ENCODE measurements at regions not wholly inside any gene's neighbourhood (a gene's known extent, or its start where the extent isn't known, plus 50 kb on each side); places are given as distances from the start of the nearest gene placed in this dataset.
A peak's percentile ranks its signal among the peaks of the same experiment; 100 is the strongest.

GRCh38 chr12:94879542-94879941 lies 124.0 kb downstream of the NDUFA12 start:
- Histone ChIP-seq H3K9me3 (ENCODE audit: control insufficient read depth in 1 of 2, low read length in 2 of 2) (no peaks in the 10 kb centered on the region), H3K27me3 (ENCODE audit: insufficient read depth, low read length) (peaks cover 16% of the 10 kb centered on the region), H3K27ac (ENCODE audit: low read depth, low read length) (no peak overlapping the region), H3K36me3 (ENCODE audit: insufficient read depth, low read length) (no peaks in the 10 kb centered on the region), H3K4me1 (ENCODE audit: insufficient read depth, low read length) (peaks cover 5% of the 10 kb centered on the region), H3K4me3 (ENCODE audit: low read length in 2 of 2) (no peak overlapping the region)
- Mint-ChIP-seq H3K9me3 (peaks cover 0 to 5% (median 0%) of the 10 kb centered on the region in 8 donors), H3K27ac (no peak overlapping the region), H3K27me3 (peaks cover 26 to 35% of the 10 kb centered on the region in 2 donors), H3K36me3 (no peaks in the 10 kb centered on the region), H3K4me1 (peaks cover 3 to 12% (median 9%) of the 10 kb centered on the region in 4 donors), H3K4me3 (no peak overlapping the region)
- POLR2A ChIA-PET (ENCODE audit: partially characterized antibody), result no interaction called here
- CTCF ChIA-PET (ENCODE audit: partially characterized antibody), result no interaction called here
- intact Hi-C loops (cut with micrococcal nuclease), result no loop called here
- DNase-seq, result no peak

- H3K9me3 ChIP-seq (ENCODE audit: control insufficient read depth in 1 of 2, low read length in 2 of 2), result no peaks in the 10 kb centered on the region
- Mint-ChIP-seq H3K27me3 (peaks cover 48 to 59% of the 10 kb centered on the region in 2 donors), H3K4me1 (peaks cover 9 to 30% (median 20%) of the 10 kb centered on the region in 4 donors), H3K4me3 (peak overlapping the region in 2 of 8 donors; percentile 2 to 74), H3K9me3 (peaks cover 0 to 5% (median 0%) of the 10 kb centered on the region in 8 donors), H3K27ac (no peak overlapping the region), H3K36me3 (no peaks in the 10 kb centered on the region)
- no peak overlapping the region for H3K4me3 ChIP-seq (ENCODE audit: low read length in 2 of 2)
- no peak for DNase-seq
- intact Hi-C loops (cut with micrococcal nuclease), result no loop called here
- no peak overlapping the region for H3K27ac ChIP-seq (ENCODE audit: low read depth, low read length)
- H3K27me3 ChIP-seq (ENCODE audit: insufficient read depth, low read length), result peaks cover 24% of the 10 kb centered on the region
- POLR2A ChIA-PET (ENCODE audit: partially characterized antibody), result no interaction called here
- no peaks in the 10 kb centered on the region for H3K36me3 ChIP-seq (ENCODE audit: insufficient read depth, low read length)
- CTCF ChIA-PET (ENCODE audit: partially characterized antibody), result interaction anchor here (1.1 kb wide), 1 partner anchor 199 kb away, joined by 3 read pairs; no protein-coding TSS in a partner anchor
- peaks cover 11% of the 10 kb centered on the region for H3K4me1 ChIP-seq (ENCODE audit: insufficient read depth, low read length)
Observed at GRCh38 chr12:94875525-94875924, 128.0 kb downstream of the NDUFA12 start.

DNA sequence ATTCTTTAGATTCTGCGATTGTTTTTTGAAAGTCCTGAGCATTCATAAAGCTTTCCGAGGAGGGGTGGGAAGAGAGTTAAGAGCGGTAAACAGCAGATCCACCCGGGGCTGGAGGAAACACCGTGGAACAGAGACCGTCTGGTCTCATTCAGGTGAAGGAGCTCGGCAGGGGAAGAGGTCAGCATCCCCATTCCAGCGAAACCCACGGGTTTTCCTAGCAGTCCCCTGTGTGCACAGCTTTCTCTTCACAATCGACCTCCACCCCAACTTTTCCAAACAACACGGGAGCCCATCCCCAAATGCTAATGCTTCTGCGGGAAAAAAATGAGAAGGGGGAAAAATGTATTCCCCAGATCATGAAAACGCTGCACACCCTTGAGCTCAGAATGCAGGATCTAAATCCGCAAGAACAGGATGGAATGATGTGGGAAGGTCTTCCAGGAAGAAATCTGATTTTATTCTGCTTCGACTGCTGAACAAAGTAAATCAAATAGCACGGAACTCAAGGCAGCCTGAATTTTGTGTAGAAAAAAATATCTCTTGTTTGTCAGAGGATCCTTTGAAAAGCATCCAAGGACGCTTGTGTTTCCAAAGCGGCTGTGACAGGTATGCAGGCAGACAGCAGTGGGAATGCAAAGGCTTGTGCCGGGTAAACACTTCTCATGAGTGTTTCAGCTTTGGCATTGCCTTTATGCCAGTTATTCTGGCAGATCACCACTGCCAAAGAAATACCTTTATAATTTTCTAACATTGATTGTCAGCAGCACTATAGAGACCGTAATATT lies 128.8 kb downstream of the NDUFA12 start:
- ChIA-PET POLR2A (ENCODE audit: partially characterized antibody) (no interaction called here), CTCF (ENCODE audit: partially characterized antibody) (interaction anchor here (1.1 kb wide), 1 partner anchor 200 kb away, joined by 3 read pairs; no protein-coding TSS in a partner anchor)
- intact Hi-C loops (cut with micrococcal nuclease), result no loop called here

DNA sequence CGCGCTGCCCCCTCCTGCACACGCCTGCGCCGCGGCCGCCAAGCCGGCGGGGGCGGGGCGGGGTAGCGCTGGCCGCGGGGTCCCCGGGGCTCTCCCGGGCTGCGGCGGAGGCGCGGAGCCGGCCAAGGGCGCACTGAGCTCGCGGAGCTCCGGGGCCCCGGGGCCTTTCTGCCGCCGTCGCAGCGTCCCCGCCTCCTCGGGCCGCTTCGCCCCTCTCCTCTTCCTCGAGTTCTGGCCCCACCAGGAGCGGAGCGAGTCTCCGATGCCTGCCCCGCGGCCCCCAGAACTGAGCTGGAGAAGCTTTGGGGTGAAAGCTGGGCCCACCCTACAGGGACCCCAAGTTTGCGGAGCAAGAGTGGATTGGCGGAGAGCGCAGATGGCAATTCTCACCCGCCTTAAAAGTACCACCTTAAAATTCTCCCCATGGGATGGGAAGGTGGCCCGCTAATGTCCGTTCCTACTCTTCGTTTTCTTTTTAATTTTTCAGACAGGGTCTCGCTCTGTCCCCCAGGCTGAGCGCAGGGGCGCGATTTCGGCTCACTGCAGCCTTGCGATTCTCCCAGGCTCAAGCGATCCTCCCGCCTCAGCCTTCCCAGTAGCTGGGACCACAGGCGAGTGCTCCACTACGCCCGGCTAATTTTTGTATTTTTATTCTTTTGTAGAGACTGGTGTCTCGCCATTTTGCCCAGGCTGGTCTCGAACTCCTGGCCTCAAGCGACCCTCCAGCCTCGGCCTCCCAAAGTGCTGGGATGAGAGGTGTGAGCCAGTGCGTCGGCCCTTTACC lies 129.6 kb downstream of the NDUFA12 start:
- peaks cover 17% of the 10 kb centered on the region for H3K27me3 ChIP-seq (ENCODE audit: insufficient read depth, low read length)
- Mint-ChIP-seq H3K27ac (no peak overlapping the region), H3K9me3 (peaks cover 0 to 5% (median 0%) of the 10 kb centered on the region in 8 donors), H3K4me1 (peaks cover 9 to 30% (median 20%) of the 10 kb centered on the region in 4 donors), H3K36me3 (no peaks in the 10 kb centered on the region), H3K4me3 (peak overlapping the region; percentile 74 to 87 (median 82)), H3K27me3 (peaks cover 49 to 56% of the 10 kb centered on the region in 2 donors)
- peaks cover 11% of the 10 kb centered on the region for H3K4me1 ChIP-seq (ENCODE audit: insufficient read depth, low read length)
- ChIA-PET CTCF (ENCODE audit: partially characterized antibody) (no interaction called here), POLR2A (ENCODE audit: partially characterized antibody) (no interaction called here)
- no peak overlapping the region for H3K27ac ChIP-seq (ENCODE audit: low read depth, low read length)
- no peaks in the 10 kb centered on the region for H3K9me3 ChIP-seq (ENCODE audit: control insufficient read depth in 1 of 2, low read length in 2 of 2)
- no peaks in the 10 kb centered on the region for H3K36me3 ChIP-seq (ENCODE audit: insufficient read depth, low read length)
- intact Hi-C loops (cut with micrococcal nuclease), result no loop called here
- no peak for DNase-seq
- H3K4me3 ChIP-seq (ENCODE audit: low read length in 2 of 2), result no peak overlapping the region

More for the DNA sequence above, 128.8 kb downstream of the NDUFA12 start:
- Mint-ChIP-seq H3K4me3 (peak overlapping the region; percentile 74 to 87 (median 82)), H3K9me3 (peaks cover 0 to 5% (median 0%) of the 10 kb centered on the region in 8 donors), H3K27ac (no peak overlapping the region), H3K4me1 (peaks cover 9 to 30% (median 20%) of the 10 kb centered on the region in 4 donors), H3K27me3 (peaks cover 48 to 59% of the 10 kb centered on the region in 2 donors), H3K36me3 (no peaks in the 10 kb centered on the region)
- no peak for DNase-seq
- Histone ChIP-seq H3K36me3 (ENCODE audit: insufficient read depth, low read length) (no peaks in the 10 kb centered on the region), H3K27ac (ENCODE audit: low read depth, low read length) (no peak overlapping the region), H3K27me3 (ENCODE audit: insufficient read depth, low read length) (peaks cover 23% of the 10 kb centered on the region), H3K4me1 (ENCODE audit: insufficient read depth, low read length) (peaks cover 11% of the 10 kb centered on the region), H3K4me3 (ENCODE audit: low read length in 2 of 2) (no peak overlapping the region), H3K9me3 (ENCODE audit: control insufficient read depth in 1 of 2, low read length in 2 of 2) (no peaks in the 10 kb centered on the region)

- Histone ChIP-seq H3K4me3 (ENCODE audit: low read length in 2 of 2) (no peak overlapping the region), H3K27me3 (ENCODE audit: insufficient read depth, low read length) (peaks cover 17% of the 10 kb centered on the region), H3K36me3 (ENCODE audit: insufficient read depth, low read length) (no peaks in the 10 kb centered on the region), H3K4me1 (ENCODE audit: insufficient read depth, low read length) (peaks cover 11% of the 10 kb centered on the region), H3K27ac (ENCODE audit: low read depth, low read length) (no peak overlapping the region), H3K9me3 (ENCODE audit: control insufficient read depth in 1 of 2, low read length in 2 of 2) (no peaks in the 10 kb centered on the region)
- DNase-seq, result peak in 1 of 5 donors; percentile 1
- H3K36me3 Mint-ChIP-seq, result no peaks in the 10 kb centered on the region
- POLR2A ChIA-PET (ENCODE audit: partially characterized antibody), result no interaction called here
- CTCF ChIA-PET (ENCODE audit: partially characterized antibody), result no interaction called here
- H3K4me1 Mint-ChIP-seq, result peaks cover 9 to 30% (median 20%) of the 10 kb centered on the region in 4 donors
- H3K27me3 Mint-ChIP-seq, result peaks cover 51 to 54% of the 10 kb centered on the region in 2 donors
- H3K4me3 Mint-ChIP-seq, result peak overlapping the region; percentile 40 to 84 (median 72)
- intact Hi-C loops (cut with micrococcal nuclease), result no loop called here
- H3K27ac Mint-ChIP-seq, result no peak overlapping the region
- peaks cover 0 to 5% (median 0%) of the 10 kb centered on the region in 8 donors for H3K9me3 Mint-ChIP-seq
Observed at GRCh38 chr12:94872971-94873733, 130.3 kb downstream of the NDUFA12 start.

DNA sequence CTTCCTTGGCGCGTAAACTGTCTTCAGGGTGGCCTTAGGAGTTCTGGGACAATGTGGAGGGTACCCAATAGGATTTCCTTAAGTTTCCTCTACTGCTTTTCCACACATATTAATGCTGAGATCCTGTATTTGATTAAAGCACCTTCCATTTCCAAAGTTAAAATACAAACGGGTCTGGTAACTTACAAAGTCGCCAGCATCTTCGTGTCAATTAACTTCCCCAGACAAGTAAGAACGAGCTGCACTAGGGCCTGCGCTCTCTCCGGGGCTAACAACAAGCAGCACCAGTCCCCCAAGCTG lies 130.9 kb downstream of the NDUFA12 start:
- peaks cover 9 to 30% (median 20%) of the 10 kb centered on the region in 4 donors for H3K4me1 Mint-ChIP-seq
- H3K27me3 ChIP-seq (ENCODE audit: insufficient read depth, low read length), result peaks cover 17% of the 10 kb centered on the region
- CTCF ChIA-PET (ENCODE audit: partially characterized antibody), result no interaction called here
- POLR2A ChIA-PET (ENCODE audit: partially characterized antibody), result no interaction called here
- no peaks in the 10 kb centered on the region for H3K36me3 Mint-ChIP-seq
- no peak overlapping the region for H3K27ac Mint-ChIP-seq
- H3K9me3 ChIP-seq (ENCODE audit: control insufficient read depth in 1 of 2, low read length in 2 of 2), result no peaks in the 10 kb centered on the region
- intact Hi-C loops (cut with micrococcal nuclease), result no loop called here
- no peak overlapping the region for H3K4me3 ChIP-seq (ENCODE audit: low read length in 2 of 2)
- H3K27me3 Mint-ChIP-seq, result peaks cover 48 to 50% of the 10 kb centered on the region in 2 donors
- H3K27ac ChIP-seq (ENCODE audit: low read depth, low read length), result no peak overlapping the region
- H3K9me3 Mint-ChIP-seq, result peaks cover 0 to 2% (median 0%) of the 10 kb centered on the region in 8 donors
- no peak for DNase-seq
- H3K4me3 Mint-ChIP-seq, result peak overlapping the region; percentile 40 to 84 (median 72)
- peaks cover 11% of the 10 kb centered on the region for H3K4me1 ChIP-seq (ENCODE audit: insufficient read depth, low read length)
- no peaks in the 10 kb centered on the region for H3K36me3 ChIP-seq (ENCODE audit: insufficient read depth, low read length)
